SU-DHL-6 (cell line): ENCODE measurements at regions not wholly inside any gene's neighbourhood (a gene's known extent, or its start where the extent isn't known, plus 50 kb on each side); places are given as distances from the start of the nearest gene placed in this dataset.

Experiments used
- H2AFZ ChIP-seq: fragments of 200-600 bp; sonication (generic); 2 replicates; pipeline ENCODE4 v1.6.1; 2014; ENCODE audit warnings: low read depth, mild to moderate bottlenecking, moderate library complexity, mixed read lengths, antibody characterized with exemption, low read length; ENCODE audit not compliant: severe bottlenecking
- H3F3A ChIP-seq: fragments of 200-600 bp; shearing (Covaris generic); 2 replicates; pipeline ENCODE4 v1.6.0; 2016; ENCODE audit warnings: antibody characterized with exemption, mild to moderate bottlenecking; ENCODE audit not compliant: insufficient read depth
- H3K27ac ChIP-seq: fragments of 200-600 bp; sonication (generic); 2 replicates; pipeline ENCODE4 v1.5.1; 2016; ENCODE audit warnings: low read depth, mild to moderate bottlenecking, low read length, moderate library complexity, mixed read lengths
- H3K27me3 ChIP-seq: fragments of 200-600 bp; sonication (generic), shearing (Covaris generic); 2 replicates; pipeline ENCODE4 v1.6.0; 2014; ENCODE audit warnings: mild to moderate bottlenecking, low read length
- H3K36me3 ChIP-seq: fragments of 200-600 bp; sonication (generic); 2 replicates; pipeline ENCODE4 v1.6.1; 2014; ENCODE audit warnings: mild to moderate bottlenecking, low read length, mixed read lengths
- H3K4me2 ChIP-seq: fragments of 300-600, 200-600 bp; shearing (Covaris generic), sonication (generic); 2 replicates; pipeline ENCODE4 v1.6.0; 2014; ENCODE audit warnings: low read length, low read depth, mild to moderate bottlenecking; ENCODE audit not compliant: poor library complexity, severe bottlenecking
- H3K4me3 ChIP-seq: fragments of 200-600 bp; sonication (generic); 2 replicates; pipeline ENCODE4 v1.5.1; 2014; ENCODE audit warnings: antibody characterized with exemption, low read length, mild to moderate bottlenecking, mixed read lengths; ENCODE audit not compliant: insufficient read depth, poor library complexity, severe bottlenecking
- H3K79me2 ChIP-seq: fragments of 200-600 bp; sonication (generic); 2 replicates; pipeline ENCODE4 v1.6.1; 2014; ENCODE audit warnings: mild to moderate bottlenecking, low read length, moderate library complexity; ENCODE audit not compliant: insufficient read depth
- H3K9ac ChIP-seq: fragments of 200-600 bp; sonication (generic); 2 replicates; pipeline ENCODE4 v1.7.0; 2014; ENCODE audit warnings: mild to moderate bottlenecking, low read length
- H3K9me2 ChIP-seq: fragments of 200-600 bp; sonication (generic); replicated peaks from 2 replicates; pipeline ENCODE4 v1.6.1; 2014; ENCODE audit warnings: low read length; ENCODE audit not compliant: insufficient read depth
- H3K9me3 ChIP-seq: fragments of 200-600 bp; sonication (generic); 2 replicates; pipeline ENCODE4 v1.6.1; 2014; ENCODE audit warnings: low read length, mixed read lengths; ENCODE audit not compliant: insufficient read depth
- H4K20me1 ChIP-seq: fragments of 200-600 bp; sonication (generic); 2 replicates; pipeline ENCODE4 v1.6.1; 2014; ENCODE audit warnings: low read depth, mild to moderate bottlenecking, antibody characterized with exemption, low read length, moderate library complexity, mixed read lengths
- CTCF ChIP-seq: fragments of 200-600 bp; sonication (generic); IDR thresholded peaks from one replicate; pipeline ENCODE4 v1.5.1; 2017; ENCODE audit warnings: antibody characterized with exemption, mild to moderate bottlenecking, low read length, moderate library complexity; ENCODE audit not compliant: insufficient read depth, poor library complexity, severe bottlenecking
- EZH2phosphoT487 ChIP-seq: fragments of 200-600 bp; sonication (generic), shearing (Covaris generic); conservative IDR thresholded peaks from 2 replicates; pipeline ENCODE4 v1.6.1; 2018; ENCODE audit warnings: mild to moderate bottlenecking, antibody characterized with exemption, low read length, moderate library complexity, mixed read lengths

GRCh38 chr4:54556051-54556450, 101.7 kb upstream of the KIT start:
- H3K9me2 ChIP-seq, result no peaks in the 10 kb centered on the region
- H3K36me3 ChIP-seq, result no peaks in the 10 kb centered on the region
- no peak overlapping the region for H3K4me3 ChIP-seq
- no peaks in the 10 kb centered on the region for H3F3A ChIP-seq
- TF ChIP-seq CTCF (no peak), EZH2phosphoT487 (no peak)
- no peaks in the 10 kb centered on the region for H4K20me1 ChIP-seq
- H3K9ac ChIP-seq, result no peak overlapping the region
- H3K9me3 ChIP-seq, result no peaks in the 10 kb centered on the region
- H3K27ac ChIP-seq, result no peak overlapping the region
- H3K4me2 ChIP-seq, result no peak overlapping the region
- H2AFZ ChIP-seq, result no peak overlapping the region
- no peaks in the 10 kb centered on the region for H3K79me2 ChIP-seq
- H3K27me3 ChIP-seq, result no peaks in the 10 kb centered on the region

GRCh38 chr4:54556587-54556986, 101.2 kb upstream of the KIT start:
- Histone ChIP-seq H3K36me3 (no peaks in the 10 kb centered on the region), H3K9ac (no peak overlapping the region), H3K9me2 (no peaks in the 10 kb centered on the region), H3K27ac (no peak overlapping the region), H3K79me2 (no peaks in the 10 kb centered on the region), H2AFZ (no peak overlapping the region), H3K27me3 (no peaks in the 10 kb centered on the region), H3F3A (no peaks in the 10 kb centered on the region), H3K9me3 (no peaks in the 10 kb centered on the region), H4K20me1 (no peaks in the 10 kb centered on the region), H3K4me3 (no peak overlapping the region), H3K4me2 (no peak overlapping the region)
- TF ChIP-seq EZH2phosphoT487 (no peak), CTCF (no peak)

- Histone ChIP-seq H3K36me3 (no peaks in the 10 kb centered on the region), H3K27ac (no peak overlapping the region), H3K9me2 (no peaks in the 10 kb centered on the region), H3K4me3 (no peak overlapping the region), H3F3A (no peaks in the 10 kb centered on the region), H2AFZ (no peak overlapping the region), H3K9ac (no peak overlapping the region), H3K4me2 (no peak overlapping the region), H3K79me2 (no peaks in the 10 kb centered on the region), H3K27me3 (no peaks in the 10 kb centered on the region), H4K20me1 (no peaks in the 10 kb centered on the region), H3K9me3 (no peaks in the 10 kb centered on the region)
- TF ChIP-seq EZH2phosphoT487 (no peak), CTCF (no peak)
Measured at GRCh38 chr4:54558889-54559677, 98.7 kb upstream of the KIT start.
